Upper lobe of right lung (tissue), 1 donor: ENCODE measurements at regions not wholly inside any gene's neighbourhood (a gene's known extent, or its start where the extent isn't known, plus 50 kb on each side); places are given as distances from the start of the nearest gene placed in this dataset.

Source experiments
- ATAC-seq: fragments of 200-7000 bp; cut with Tn5 transposase; one replicate; pipeline ENCODE4 v1.9.1; 2020; ENCODE audit warnings: mild to moderate bottlenecking, moderate library complexity
- DNase-seq: peaks from one replicate; pipeline ENCODE4 v3.0.0-alpha.2; 2020
- H3K27ac ChIP-seq: fragments of 200-600 bp; one replicate; pipeline ENCODE4 v1.8.0; 2022
- H3K27me3 ChIP-seq: fragments of 200-600 bp; one replicate; pipeline ENCODE4 v1.8.0; 2022; ENCODE audit warnings: mild to moderate bottlenecking
- H3K36me3 ChIP-seq: fragments of 200-600 bp; one replicate; pipeline ENCODE4 v1.8.0; 2022
- H3K4me1 ChIP-seq: fragments of 200-600 bp; one replicate; pipeline ENCODE4 v1.8.0; 2022
- H3K4me3 ChIP-seq: fragments of 200-600 bp; one replicate; pipeline ENCODE4 v1.8.0; 2022; ENCODE audit warnings: mild to moderate bottlenecking
- H3K9me3 ChIP-seq: fragments of 200-600 bp; one replicate; pipeline ENCODE4 v1.8.0; 2022
- CTCF ChIP-seq: fragments of 200-600 bp; IDR thresholded peaks from one replicate; pipeline ENCODE4 v1.8.0; 2022; ENCODE audit warnings: antibody characterized with exemption
- intact Hi-C: fragments of 100-400 bp; cut with DNase I; formaldehyde crosslinking; loops from one replicate; pipeline ENCODE4 v1.11.0; 2022
- donor health status: DM: no; HTN: yes; CAD: no; lungs with severe emphysema.

DNA sequence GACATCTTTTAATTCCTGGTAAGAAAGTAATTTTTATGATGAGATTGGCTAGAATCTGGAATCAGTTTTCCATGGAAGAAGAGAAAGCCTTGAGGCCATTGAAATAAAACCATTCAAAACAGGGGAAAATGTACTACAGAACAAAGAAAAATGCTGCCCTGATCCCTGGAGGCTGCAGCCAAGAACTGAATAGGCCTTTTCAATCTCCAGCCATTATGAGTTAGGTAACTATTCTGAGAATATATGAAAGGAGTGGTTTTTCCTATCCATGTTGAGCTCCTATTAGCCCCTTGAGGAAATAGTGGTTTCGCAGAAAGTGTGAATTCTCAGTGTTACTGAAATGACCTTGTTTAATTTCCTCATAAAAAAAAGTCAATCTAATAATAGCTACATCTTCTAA, 408.5 kb upstream of the GRAMD2B start:
- no peaks in the 10 kb centered on the region for H3K9me3 ChIP-seq
- H3K36me3 ChIP-seq = no peaks in the 10 kb centered on the region
- intact Hi-C loops = no loop called here
- no peak for ATAC-seq
- no peak overlapping the region for H3K27ac ChIP-seq
- no peak for DNase-seq
- no peaks in the 10 kb centered on the region for H3K4me1 ChIP-seq
- H3K27me3 ChIP-seq = no peaks in the 10 kb centered on the region
- H3K4me3 ChIP-seq = no peak overlapping the region
- TF ChIP-seq CTCF = no peak

DNA sequence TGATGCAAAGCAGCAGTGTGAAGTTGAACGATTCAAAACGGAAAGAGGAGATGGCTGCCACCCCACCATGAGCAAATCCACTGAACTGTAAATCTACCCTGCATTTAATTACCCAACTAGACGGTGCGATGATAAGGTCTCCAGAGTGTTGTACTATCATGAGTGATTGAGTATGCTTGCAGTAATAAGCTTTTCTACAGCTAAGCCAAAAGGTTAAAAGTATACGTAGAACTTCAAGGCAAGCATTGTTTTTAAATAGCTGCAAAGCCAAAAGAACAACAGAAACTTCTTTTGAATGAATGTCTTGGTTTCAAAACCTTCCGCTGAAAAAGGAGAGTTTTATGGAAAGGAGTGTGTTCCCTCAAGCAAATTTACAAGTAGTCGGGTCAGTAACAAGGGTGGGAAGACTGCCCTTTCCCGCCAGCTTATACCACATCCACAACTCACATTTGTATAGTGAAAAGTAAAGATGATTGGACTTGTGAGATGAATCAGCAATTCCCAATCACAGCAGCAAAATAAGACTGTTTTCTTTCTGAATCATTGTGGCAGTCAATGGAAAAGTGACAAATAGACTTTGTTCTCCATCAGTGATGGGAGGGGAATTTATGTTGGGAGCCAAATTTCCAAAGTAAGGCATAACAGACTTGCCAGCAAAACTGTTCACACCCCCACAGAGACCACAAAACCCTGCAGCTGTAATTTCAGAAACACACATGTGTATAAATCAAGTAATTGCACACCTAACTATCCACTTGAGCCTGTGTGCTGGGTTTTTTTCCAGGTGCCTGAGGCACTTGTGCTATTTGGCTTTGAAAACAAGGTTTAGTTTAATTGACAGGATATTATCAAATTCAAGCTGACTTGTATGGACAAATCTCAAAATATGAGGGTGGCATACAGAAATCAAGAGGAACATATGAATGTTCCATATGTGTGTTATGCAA, 407.7 kb upstream of the GRAMD2B start:
- H3K4me3 ChIP-seq = no peak overlapping the region

GRCh38 chr5:126016256-126016655, 407.0 kb upstream of the GRAMD2B start:
- Histone ChIP-seq H3K9me3 (no peaks in the 10 kb centered on the region), H3K4me1 (no peaks in the 10 kb centered on the region), H3K36me3 (no peaks in the 10 kb centered on the region), H3K27me3 (no peaks in the 10 kb centered on the region), H3K27ac (no peak overlapping the region), H3K4me3 (no peak overlapping the region)
- intact Hi-C loops = no loop called here
- ATAC-seq (no peak), DNase-seq (no peak)
- no peak for TF ChIP-seq CTCF

More for the DNA sequence above, 407.7 kb upstream of the GRAMD2B start:
- DNase-seq = no peak
- intact Hi-C loops = no loop called here
- Histone ChIP-seq H3K9me3 (no peaks in the 10 kb centered on the region), H3K36me3 (no peaks in the 10 kb centered on the region), H3K27ac (no peak overlapping the region), H3K4me1 (no peaks in the 10 kb centered on the region), H3K27me3 (no peaks in the 10 kb centered on the region)
- TF ChIP-seq CTCF = no peak
- ATAC-seq = no peak

DNA sequence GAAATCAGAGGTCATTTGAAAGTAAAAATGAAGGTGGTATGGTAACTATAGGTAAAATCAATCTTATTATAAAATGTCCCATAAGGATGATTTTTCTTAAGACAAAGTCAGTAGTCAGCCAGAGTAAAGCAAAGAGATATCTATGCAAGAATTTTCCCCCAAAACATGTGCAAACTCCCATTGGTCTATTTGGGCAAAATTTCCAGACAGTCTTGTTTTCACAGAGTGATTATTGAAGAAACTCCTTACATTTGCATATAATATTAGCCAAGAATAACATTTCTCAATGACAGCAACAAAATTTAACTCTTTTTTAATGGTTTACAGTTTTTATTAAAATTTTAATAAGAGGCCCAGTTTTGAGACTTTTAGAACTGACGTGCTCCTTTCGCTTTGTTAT, 406.1 kb upstream of the GRAMD2B start:
- Histone ChIP-seq H3K4me3 (no peak overlapping the region), H3K27ac (no peak overlapping the region), H3K9me3 (no peaks in the 10 kb centered on the region), H3K27me3 (no peaks in the 10 kb centered on the region), H3K4me1 (no peaks in the 10 kb centered on the region), H3K36me3 (no peaks in the 10 kb centered on the region)
- TF ChIP-seq CTCF = no peak
- DNase-seq = no peak
- intact Hi-C loops = no loop called here
- no peak for ATAC-seq

DNA sequence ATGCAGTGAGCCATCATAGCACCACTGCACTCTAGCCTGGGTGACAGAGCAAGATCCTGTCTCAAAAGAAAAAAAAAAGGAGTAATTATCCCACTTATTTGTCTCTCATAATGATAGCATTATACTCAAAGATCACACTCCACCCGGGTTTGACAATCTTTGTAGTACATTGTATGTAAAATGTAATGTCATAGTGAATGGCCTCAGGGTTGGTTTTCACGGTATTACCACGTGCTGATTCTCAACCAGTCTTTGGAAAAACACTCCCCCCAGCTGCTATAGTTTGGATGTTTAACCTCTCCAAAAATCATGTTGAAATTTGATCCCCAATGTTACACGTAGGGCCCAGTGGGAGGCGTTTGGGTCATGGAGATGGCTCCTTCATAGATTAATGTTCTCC, 402.4 kb upstream of the GRAMD2B start:
- H3K4me1 ChIP-seq = no peaks in the 10 kb centered on the region

More for the DNA sequence above, 402.4 kb upstream of the GRAMD2B start:
- no peak for TF ChIP-seq CTCF
- intact Hi-C loops = no loop called here
- H3K36me3 ChIP-seq = no peaks in the 10 kb centered on the region
- no peak overlapping the region for H3K27ac ChIP-seq
- H3K27me3 ChIP-seq = no peaks in the 10 kb centered on the region
- DNase-seq = no peak
- ATAC-seq = no peak
- H3K9me3 ChIP-seq = no peaks in the 10 kb centered on the region
- H3K4me3 ChIP-seq = no peak overlapping the region
